Prostate gland (tissue), 2 donors: ENCODE measurements at regions not wholly inside any gene's neighbourhood (a gene's known extent, or its start where the extent isn't known, plus 50 kb on each side); places are given as distances from the start of the nearest gene placed in this dataset.
"Not testable (repeated sequence)": the region's sequence is repeated elsewhere in the genome, so short reads cannot be mapped to it uniquely, and the experiment has no call there.

Experiments used
- CTCF ChIP-seq, 4 experiments: fragments of 200-600 bp in 2 of 4; fragments of 450-650 bp in 2 of 4; sonication (generic) in 2 of 4; IDR thresholded peaks; 1 replicate in 3 of 4; 2 replicates in 1 of 4; pipeline ENCODE4 v1.5.1; 2016 to 2019; ENCODE audit warnings: antibody characterized with exemption in 4 of 4, mild to moderate bottlenecking in 2 of 4, moderate library complexity in 2 of 4
- POLR2A ChIP-seq: fragments of 450-650 bp; IDR thresholded peaks from one replicate; pipeline ENCODE4 v1.6.1; 2016; ENCODE audit warnings: antibody characterized with exemption, mild to moderate bottlenecking
- POLR2AphosphoS5 ChIP-seq: sonication (generic); formaldehyde crosslinking; IDR thresholded peaks from one replicate; pipeline ENCODE4 v1.6.1; 2017; ENCODE audit warnings: antibody characterized with exemption

GRCh38 chr1:206261473-206261872 is 58.1 kb downstream of the SRGAP2 start:
- not testable (repeated sequence) for TF ChIP-seq POLR2A; CTCF (IDR thresholded peaks at IDR 0.05); POLR2AphosphoS5
